HEK293 (cell line): ENCODE measurements at regions not wholly inside any gene's neighbourhood (a gene's known extent, or its start where the extent isn't known, plus 50 kb on each side); places are given as distances from the start of the nearest gene placed in this dataset.

Experiments
- CTCF ChIA-PET: fragments of 350-600 bp; formaldehyde crosslinking; extraction: SDS; loops from one replicate; lab custom pipeline; 2021; ENCODE audit warnings: antibody characterized with exemption; lab: Yijun Ruan, JAX
- POLR2A ChIA-PET: fragments of 300-600 bp; formaldehyde crosslinking; extraction: SDS; loops from one replicate; lab custom pipeline; 2020; ENCODE audit warnings: antibody characterized with exemption, inconsistent platforms; lab: Yijun Ruan, JAX
- H3K27ac ChIP-seq: fragments of 200-500 bp; sonication (Bioruptor generic); 2 replicates; pipeline ENCODE4 v1.5.1; 2014; ENCODE audit warnings: low read depth, low read length, control low read depth, inconsistent platforms; ENCODE audit errors: extremely low read depth
- H3K36me3 ChIP-seq, 2 experiments: fragments of 200-500 bp in 1 of 2; sonication (Bioruptor generic) in 1 of 2; 1 replicate in 1 of 2; 2 replicates in 1 of 2; pipeline ENCODE4 v1.5.1; 2014 to 2017; ENCODE audit warnings: inconsistent platforms in 2 of 2, low read length in 2 of 2; ENCODE audit not compliant: control insufficient read depth in 2 of 2, insufficient read depth in 1 of 2
- H3K4me1 ChIP-seq: fragments of 200-500 bp; sonication (Bioruptor generic); 2 replicates; pipeline ENCODE4 v1.5.1; 2014; ENCODE audit warnings: mild to moderate bottlenecking, low read length, inconsistent platforms; ENCODE audit not compliant: control insufficient read depth, insufficient read depth
- H3K4me3 ChIP-seq: 2 replicates; pipeline ENCODE4 v1.5.1; 2011; ENCODE audit warnings: low read depth, mild to moderate bottlenecking, control low read depth, low read length, moderate library complexity
- H3K9me3 ChIP-seq: fragments of 200-500 bp; sonication (Bioruptor generic); 2 replicates; pipeline ENCODE4 v1.5.1; 2014; ENCODE audit warnings: low read depth, low read length, inconsistent platforms; ENCODE audit not compliant: control insufficient read depth, insufficient read depth
- EGR2 ChIP-seq: fragments of 450-650 bp; formaldehyde crosslinking; IDR thresholded peaks from 2 replicates; pipeline ENCODE4 v1.5.1; 2016; ENCODE audit warnings: low read depth, missing biosample characterization, missing genetic modification characterization
- GLI4 ChIP-seq: fragments of 450-650 bp; formaldehyde crosslinking; IDR thresholded peaks from 2 replicates; pipeline ENCODE4 v1.5.1; 2016; ENCODE audit warnings: missing biosample characterization, missing genetic modification characterization
- GLIS2 ChIP-seq: fragments of 450-650 bp; formaldehyde crosslinking; IDR thresholded peaks from 2 replicates; pipeline ENCODE4 v1.5.1; 2016; ENCODE audit warnings: missing biosample characterization, missing genetic modification characterization
- HOXC10 ChIP-seq: sonication (generic); formaldehyde crosslinking; IDR thresholded peaks from 2 replicates; pipeline ENCODE4 v1.8.1; 2023; ENCODE audit warnings: mild to moderate bottlenecking, missing genetic modification reagents
- KLF8 ChIP-seq: fragments of 450-650 bp; formaldehyde crosslinking; IDR thresholded peaks from 2 replicates; pipeline ENCODE4 v1.5.1; 2016; ENCODE audit warnings: missing biosample characterization, missing genetic modification characterization
- PBX3 ChIP-seq: sonication (generic); formaldehyde crosslinking; IDR thresholded peaks from 2 replicates; pipeline ENCODE4 v1.8.1; 2022; ENCODE audit warnings: mild to moderate bottlenecking, moderate library complexity, missing genetic modification reagents
- PRDM6 ChIP-seq: fragments of 450-650 bp; formaldehyde crosslinking; IDR thresholded peaks from 2 replicates; pipeline ENCODE4 v1.5.1; 2017; ENCODE audit warnings: missing biosample characterization, missing genetic modification characterization
- ZBTB26 ChIP-seq: fragments of 450-650 bp; formaldehyde crosslinking; optimal IDR thresholded peaks from 2 replicates; pipeline ENCODE3; 2016; ENCODE audit warnings: missing biosample characterization, mild to moderate bottlenecking, missing genetic modification characterization
- ZNF211 ChIP-seq: fragments of 450-650 bp; formaldehyde crosslinking; IDR thresholded peaks from 2 replicates; pipeline ENCODE4 v1.5.1; 2016; ENCODE audit warnings: low read depth, missing biosample characterization, missing genetic modification characterization
- ZNF239 ChIP-seq: fragments of 450-650 bp; formaldehyde crosslinking; IDR thresholded peaks from 2 replicates; pipeline ENCODE4 v1.5.1; 2016; ENCODE audit warnings: missing biosample characterization, missing genetic modification characterization
- ZNF311 ChIP-seq: fragments of 450-650 bp; formaldehyde crosslinking; IDR thresholded peaks from 2 replicates; pipeline ENCODE4 v1.5.1; 2017; ENCODE audit warnings: missing biosample characterization, missing genetic modification characterization, borderline replicate concordance
- ZNF544 ChIP-seq: fragments of 450-650 bp; formaldehyde crosslinking; IDR thresholded peaks from 2 replicates; pipeline ENCODE4 v1.5.0; 2017; ENCODE audit warnings: missing biosample characterization, missing genetic modification characterization
- ZNF555 ChIP-seq: fragments of 450-650 bp; formaldehyde crosslinking; conservative IDR thresholded peaks from 2 replicates; pipeline ENCODE4 v1.5.1; 2017; ENCODE audit warnings: missing biosample characterization, mild to moderate bottlenecking, missing genetic modification characterization, inconsistent platforms
- ZNF585B ChIP-seq: fragments of 450-650 bp; formaldehyde crosslinking; IDR thresholded peaks from 2 replicates; pipeline ENCODE4 v1.5.1; 2016; ENCODE audit warnings: missing biosample characterization, missing genetic modification characterization
- ZNF777 ChIP-seq: fragments of 450-650 bp; formaldehyde crosslinking; IDR thresholded peaks from 2 replicates; pipeline ENCODE4 v1.5.1; 2017; ENCODE audit warnings: missing biosample characterization, missing genetic modification characterization, borderline replicate concordance
- ZNF785 ChIP-seq: fragments of 450-650 bp; formaldehyde crosslinking; IDR thresholded peaks from 2 replicates; pipeline ENCODE4 v1.5.1; 2016; ENCODE audit warnings: missing biosample characterization, missing genetic modification characterization
- ZNF792 ChIP-seq: fragments of 450-650 bp; formaldehyde crosslinking; IDR thresholded peaks from 2 replicates; pipeline ENCODE4 v1.5.1; 2016; ENCODE audit warnings: missing biosample characterization, missing genetic modification characterization
- TF ChIP-seq, protein P1 (sequence below): fragments of 450-650 bp; formaldehyde crosslinking; IDR thresholded peaks from 2 replicates; pipeline ENCODE4 v1.5.1; 2016; ENCODE audit warnings: missing biosample characterization, missing genetic modification characterization
- TF ChIP-seq, protein P2 (sequence below): fragments of 450-650 bp; formaldehyde crosslinking; IDR thresholded peaks from 2 replicates; pipeline ENCODE4 v1.5.1; 2016; ENCODE audit warnings: missing biosample characterization, missing genetic modification characterization, borderline replicate concordance

- ChIA-PET POLR2A (no interaction called here), CTCF (interaction anchor here (1.0 kb wide), 2 partner anchors 14 to 985 kb away, joined by 4 read pairs; no protein-coding TSS in a partner anchor)
- no peaks in the 10 kb centered on the region for H3K36me3 ChIP-seq
- no peak overlapping the region for H3K27ac ChIP-seq
- H3K4me3 ChIP-seq, result no peak overlapping the region
- H3K4me1 ChIP-seq, result no peaks in the 10 kb centered on the region
- TF ChIP-seq PBX3, result no peak
- TF ChIP-seq ZNF792 (tag by site-specific recombination), result no peak
- TF ChIP-seq ZNF555 (tag by site-specific recombination), result no peak
- TF ChIP-seq ZNF311, result no peak
- TF ChIP-seq, protein P1, sequence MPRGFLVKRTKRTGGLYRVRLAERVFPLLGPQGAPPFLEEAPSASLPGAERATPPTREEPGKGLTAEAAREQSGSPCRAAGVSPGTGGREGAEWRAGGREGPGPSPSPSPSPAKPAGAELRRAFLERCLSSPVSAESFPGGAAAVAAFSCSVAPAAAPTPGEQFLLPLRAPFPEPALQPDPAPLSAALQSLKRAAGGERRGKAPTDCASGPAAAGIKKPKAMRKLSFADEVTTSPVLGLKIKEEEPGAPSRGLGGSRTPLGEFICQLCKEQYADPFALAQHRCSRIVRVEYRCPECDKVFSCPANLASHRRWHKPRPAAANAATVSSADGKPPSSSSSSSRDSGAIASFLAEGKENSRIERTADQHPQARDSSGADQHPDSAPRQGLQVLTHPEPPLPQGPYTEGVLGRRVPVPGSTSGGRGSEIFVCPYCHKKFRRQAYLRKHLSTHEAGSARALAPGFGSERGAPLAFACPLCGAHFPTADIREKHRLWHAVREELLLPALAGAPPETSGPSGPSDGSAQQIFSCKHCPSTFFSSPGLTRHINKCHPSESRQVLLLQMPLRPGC (tag by site-specific recombination), result no peak
- no peak for TF ChIP-seq ZBTB26 (tag by site-specific recombination)
- TF ChIP-seq HOXC10 (CRISPR knock-in tag), result no peak
- TF ChIP-seq ZNF211 (tag by site-specific recombination), result no peak
- no peak for TF ChIP-seq ZNF239 (tag by site-specific recombination)
- TF ChIP-seq KLF8 (tag by site-specific recombination), result no peak
- no peak for TF ChIP-seq ZNF777 (tag by site-specific recombination)
- no peak for TF ChIP-seq ZNF544
- no peak for TF ChIP-seq GLIS2 (tag by site-specific recombination)
- no peak for TF ChIP-seq PRDM6 (tag by site-specific recombination)
- no peaks in the 10 kb centered on the region for H3K9me3 ChIP-seq
Measured at GRCh38 chrX:16451334-16451733, 198.6 kb upstream of the S100G start.

DNA sequence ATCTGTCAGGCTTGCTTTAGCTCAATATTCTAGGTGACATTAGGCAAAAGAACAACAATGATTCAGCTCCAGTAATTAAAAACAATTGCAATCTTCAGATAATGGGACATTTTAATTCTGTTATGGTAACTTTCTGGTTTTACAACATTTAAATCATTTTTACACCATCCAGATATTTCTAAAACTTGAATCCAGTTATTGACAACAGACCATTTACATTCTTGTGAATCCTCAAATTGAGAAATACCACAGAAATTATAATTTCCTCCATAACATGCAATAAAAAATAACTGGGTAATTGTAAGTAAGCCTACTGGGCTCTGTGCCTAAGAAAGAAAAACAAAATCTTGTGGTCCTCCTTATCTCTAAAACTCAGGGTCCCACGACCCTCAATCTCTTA, 195.0 kb upstream of the S100G start:
- CTCF ChIA-PET, result interaction anchor here (1.0 to 1.4 kb wide), 2 partner anchors 11 to 18 kb away, joined by 6 read pairs; no protein-coding TSS in a partner anchor
- H3K36me3 ChIP-seq, result no peaks in the 10 kb centered on the region
- no peak overlapping the region for H3K27ac ChIP-seq

More for the DNA sequence above, 195.0 kb upstream of the S100G start:
- no peaks in the 10 kb centered on the region for H3K4me1 ChIP-seq
- no peak for TF ChIP-seq GLI4 (tag by site-specific recombination)
- TF ChIP-seq ZNF785 (tag by site-specific recombination), result no peak
- TF ChIP-seq ZNF585B (tag by site-specific recombination), result no peak
- TF ChIP-seq, protein P2, sequence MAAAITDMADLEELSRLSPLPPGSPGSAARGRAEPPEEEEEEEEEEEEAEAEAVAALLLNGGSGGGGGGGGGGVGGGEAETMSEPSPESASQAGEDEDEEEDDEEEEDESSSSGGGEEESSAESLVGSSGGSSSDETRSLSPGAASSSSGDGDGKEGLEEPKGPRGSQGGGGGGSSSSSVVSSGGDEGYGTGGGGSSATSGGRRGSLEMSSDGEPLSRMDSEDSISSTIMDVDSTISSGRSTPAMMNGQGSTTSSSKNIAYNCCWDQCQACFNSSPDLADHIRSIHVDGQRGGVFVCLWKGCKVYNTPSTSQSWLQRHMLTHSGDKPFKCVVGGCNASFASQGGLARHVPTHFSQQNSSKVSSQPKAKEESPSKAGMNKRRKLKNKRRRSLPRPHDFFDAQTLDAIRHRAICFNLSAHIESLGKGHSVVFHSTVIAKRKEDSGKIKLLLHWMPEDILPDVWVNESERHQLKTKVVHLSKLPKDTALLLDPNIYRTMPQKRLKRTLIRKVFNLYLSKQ (tag by site-specific recombination), result no peak
- TF ChIP-seq EGR2 (tag by site-specific recombination), result no peak
- no peak overlapping the region for H3K4me3 ChIP-seq
- H3K9me3 ChIP-seq, result no peaks in the 10 kb centered on the region
- POLR2A ChIA-PET, result no interaction called here
